NB4 (cell line): ENCODE measurements at regions not wholly inside any gene's neighbourhood (a gene's known extent, or its start where the extent isn't known, plus 50 kb on each side); places are given as distances from the start of the nearest gene placed in this dataset.

ENCODE experiments used
- DNase-seq: peaks from one replicate; pipeline ENCODE4 v3.0.0; 2010; ENCODE audit warnings: low read depth
- H3K4me3 ChIP-seq: one replicate; pipeline ENCODE4 v1.5.1; 2011; ENCODE audit warnings: mild to moderate bottlenecking, low read depth, low read length, moderate library complexity
- CTCF ChIP-seq: IDR thresholded peaks from one replicate; pipeline ENCODE4 v1.5.1; 2012; ENCODE audit warnings: low read depth, low read length
- MAX ChIP-seq: IDR thresholded peaks from 2 replicates; pipeline ENCODE4 v1.6.1; 2011; ENCODE audit warnings: low read depth, low read length
- MYC ChIP-seq: IDR thresholded peaks from 2 replicates; pipeline ENCODE4 v1.6.1; 2011; ENCODE audit warnings: low read depth, low read length
- POLR2A ChIP-seq: IDR thresholded peaks from 2 replicates; pipeline ENCODE4 v1.6.1; 2011; ENCODE audit warnings: mild to moderate bottlenecking; ENCODE audit not compliant: insufficient read length; ENCODE audit errors: extremely low read depth

- H3K4me3 ChIP-seq = no peak overlapping the region
- DNase-seq = no peak
- TF ChIP-seq MAX (no peak), POLR2A (no peak), CTCF (no peak), MYC (no peak)
Observed at GRCh38 chr4:159496248-159496647, 393.4 kb downstream of the RAPGEF2 start.

- TF ChIP-seq MAX = no peak
- TF ChIP-seq MYC = no peak
- TF ChIP-seq CTCF = no peak
- no peak for TF ChIP-seq POLR2A
- no peak overlapping the region for H3K4me3 ChIP-seq
- DNase-seq = no peak
Observed at GRCh38 chr4:159497936-159498335, 395.1 kb downstream of the RAPGEF2 start.

- TF ChIP-seq MAX = no peak
- no peak for TF ChIP-seq MYC
- no peak for TF ChIP-seq CTCF
- no peak overlapping the region for H3K4me3 ChIP-seq
- no peak for DNase-seq
Observed at GRCh38 chr4:159498446-159499115, 395.7 kb downstream of the RAPGEF2 start.

- TF ChIP-seq MAX = no peak
- no peak for TF ChIP-seq MYC
- no peak for TF ChIP-seq CTCF
- no peak for TF ChIP-seq POLR2A
- H3K4me3 ChIP-seq = no peak overlapping the region
- no peak for DNase-seq
Observed at GRCh38 chr4:159500861-159501260, 398.0 kb downstream of the RAPGEF2 start.

- no peak overlapping the region for H3K4me3 ChIP-seq
- no peak for TF ChIP-seq CTCF
- no peak for TF ChIP-seq MAX
- no peak for TF ChIP-seq MYC
- no peak for TF ChIP-seq POLR2A
- no peak for DNase-seq
Observed at GRCh38 chr4:159503236-159504008, 400.5 kb downstream of the RAPGEF2 start.
